B cell (primary cell): ENCODE measurements at regions not wholly inside any gene's neighbourhood (a gene's known extent, or its start where the extent isn't known, plus 50 kb on each side); places are given as distances from the start of the nearest gene placed in this dataset.
"Not testable (repeated sequence)": the region's sequence is repeated elsewhere in the genome, so short reads cannot be mapped to it uniquely, and the experiment has no call there.

Source experiments
- ATAC-seq: fragments of 200-7000 bp; cut with Tn5 transposase; one replicate; pipeline ENCODE4 v1.10.0; 2021; ENCODE audit warnings: low read depth, mild to moderate bottlenecking, moderate number of reproducible peaks, moderate library complexity
- CTCF ChIA-PET: fragments of 350-600 bp; sonication (Branson Sonifier 250); formaldehyde crosslinking; loops from one replicate; lab custom pipeline; 2021; ENCODE audit warnings: antibody characterized with exemption, inconsistent platforms; lab: Charles Lee
- POLR2A ChIA-PET: fragments of 350-600 bp; sonication (Branson Sonifier 250); formaldehyde crosslinking; loops from one replicate; lab custom pipeline; 2021; ENCODE audit warnings: antibody characterized with exemption; lab: Charles Lee
- DNase-seq: peaks from one replicate; pipeline ENCODE4 v3.0.0; 2013
- H2AFZ ChIP-seq: 2 replicates; pipeline ENCODE4 v1.6.1; 2012; ENCODE audit warnings: mild to moderate bottlenecking, low read depth, low read length; ENCODE audit not compliant: insufficient read depth, poor library complexity, severe bottlenecking
- H3K27ac ChIP-seq, 2 donors: 1 replicate in 1 of 2; 2 replicates in 1 of 2; pipeline ENCODE4 v1.5.1; 2012 to 2013; ENCODE audit warnings: low read length in 2 of 2, mild to moderate bottlenecking in 2 of 2, moderate library complexity in 1 of 2
- H3K27me3 ChIP-seq, 4 experiments: fragments of 200-600 bp in 1 of 4; sonication (generic) in 1 of 4; replicated peaks in 1 of 4; 1 replicate in 2 of 4; 2 replicates in 2 of 4; pipeline versions ENCODE4 v1.6.1 to v1.7.0; 2013 to 2016; ENCODE audit warnings: low read length in 3 of 4, mild to moderate bottlenecking in 2 of 4, mixed read lengths in 1 of 4, moderate library complexity in 1 of 4; ENCODE audit not compliant: insufficient read depth in 4 of 4, control insufficient read depth in 3 of 4; ENCODE audit errors: control extremely low read depth in 1 of 4
- H3K36me3 ChIP-seq, 2 experiments: replicated peaks in 1 of 2; 1 replicate in 1 of 2; 2 replicates in 1 of 2; pipeline versions ENCODE4 v1.6.1 to v1.7.1; 2013; ENCODE audit warnings: low read length in 1 of 2; ENCODE audit not compliant: insufficient read depth in 2 of 2, control insufficient read depth in 1 of 2; ENCODE audit errors: control extremely low read depth in 1 of 2, extremely low read depth in 1 of 2
- H3K4me1 ChIP-seq, 2 donors: fragments of 200-600 bp in 1 of 2; sonication (generic) in 1 of 2; 1 replicate in 1 of 2; 2 replicates in 1 of 2; pipeline versions ENCODE4 v1.5.1 to v1.6.1; 2013 to 2017; ENCODE audit warnings: low read length in 2 of 2; ENCODE audit not compliant: control insufficient read depth in 2 of 2, insufficient read depth in 2 of 2
- H3K4me2 ChIP-seq: replicated peaks from 2 replicates; pipeline ENCODE3; 2012; ENCODE audit warnings: mild to moderate bottlenecking, low read depth, low read length; ENCODE audit not compliant: poor library complexity, severe bottlenecking
- H3K4me3 ChIP-seq, 5 experiments: fragments of 200-600 bp in 1 of 5; sonication (generic) in 1 of 5; 1 replicate in 3 of 5; 2 replicates in 2 of 5; pipeline versions ENCODE4 v1.5.1 to v1.7.0; 2011 to 2016; ENCODE audit warnings: low read length in 4 of 5, mild to moderate bottlenecking in 4 of 5, low read depth in 2 of 5, control low read depth in 1 of 5, moderate library complexity in 1 of 5; ENCODE audit not compliant: insufficient read depth in 1 of 5; ENCODE audit errors: control extremely low read depth in 1 of 5, extremely low read depth in 1 of 5
- H3K79me2 ChIP-seq: fragments of 200-600 bp; sonication (generic); one replicate; pipeline ENCODE4 v1.6.0; 2016; ENCODE audit warnings: low read length; ENCODE audit not compliant: control insufficient read depth, insufficient read depth
- H3K9ac ChIP-seq: fragments of 200-600 bp; sonication (generic); 2 replicates; pipeline ENCODE4 v1.6.1; 2017; ENCODE audit warnings: mild to moderate bottlenecking, low read length, moderate library complexity
- H3K9me3 ChIP-seq, 3 donors: one replicate each; pipeline versions ENCODE4 v1.6.1 to v1.7.1; 2013; ENCODE audit warnings: low read length in 2 of 3; ENCODE audit not compliant: control insufficient read depth in 2 of 3, insufficient read depth in 1 of 3; ENCODE audit errors: control extremely low read depth in 1 of 3
- H4K20me1 ChIP-seq: 2 replicates; pipeline ENCODE4 v1.6.0; 2012; ENCODE audit warnings: mild to moderate bottlenecking, low read length; ENCODE audit not compliant: insufficient read depth, control insufficient read depth, poor library complexity, severe bottlenecking
- H3K27ac Mint-ChIP-seq: one replicate; pipeline ENCODE4 v1.8.0; 2021; ENCODE audit warnings: mixed read lengths
- H3K27me3 Mint-ChIP-seq: one replicate; pipeline ENCODE4 v1.8.0; 2021; ENCODE audit warnings: mixed read lengths
- H3K4me1 Mint-ChIP-seq: one replicate; pipeline ENCODE4 v1.8.0; 2021; ENCODE audit warnings: mixed read lengths
- H3K4me3 Mint-ChIP-seq: one replicate; pipeline ENCODE4 v1.8.0; 2021; ENCODE audit warnings: mixed read lengths
- H3K9me3 Mint-ChIP-seq: one replicate; pipeline ENCODE4 v1.8.0; 2022; ENCODE audit warnings: mixed read lengths; ENCODE audit not compliant: insufficient read depth
- EZH2 ChIP-seq: IDR thresholded peaks from 2 replicates; pipeline ENCODE4 v1.6.1; 2012; ENCODE audit warnings: borderline replicate concordance, low read depth, mild to moderate bottlenecking, moderate library complexity, low read length; ENCODE audit not compliant: insufficient read depth, poor library complexity, severe bottlenecking
- WGBS: methylation state at CpG from one replicate; pipeline ENCODE4 v1.1.5; 2013; ENCODE audit warnings: missing lambda C conversion rate; ENCODE audit not compliant: insufficient coverage; 5-methylcytosine and 5-hydroxymethylcytosine counted together
- intact Hi-C: fragments of 100-400 bp; cut with micrococcal nuclease; formaldehyde crosslinking; loops from one replicate; pipeline ENCODE4 v1.10.0; 2022
- TF ChIP-seq, protein P1 (sequence below): fragments of 200-600 bp; IDR thresholded peaks from one replicate; pipeline ENCODE4 v1.8.0; 2022; ENCODE audit warnings: antibody characterized with exemption, mild to moderate bottlenecking

DNA sequence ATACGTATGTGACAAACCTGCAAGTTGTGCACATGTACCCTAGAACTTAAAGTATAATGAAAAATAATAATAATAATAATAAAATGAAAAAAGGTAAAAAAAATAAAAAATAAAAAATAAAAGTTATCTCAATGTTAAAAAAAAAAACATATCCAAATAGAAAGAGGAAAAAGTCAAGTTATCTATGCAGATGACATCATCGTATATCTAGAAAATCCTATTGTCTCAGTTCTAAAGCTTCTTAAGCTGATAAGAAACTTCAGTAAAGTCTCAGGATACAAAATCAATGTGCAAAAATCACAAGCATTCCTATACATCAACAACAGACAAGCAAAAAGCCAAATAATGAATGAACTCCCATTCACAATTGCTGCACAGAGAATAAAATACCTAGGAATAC lies 466.6 kb upstream of the PHF14 start:
- CTCF ChIA-PET: no interaction called here
- POLR2A ChIA-PET: no interaction called here
- TF ChIP-seq, protein P1, sequence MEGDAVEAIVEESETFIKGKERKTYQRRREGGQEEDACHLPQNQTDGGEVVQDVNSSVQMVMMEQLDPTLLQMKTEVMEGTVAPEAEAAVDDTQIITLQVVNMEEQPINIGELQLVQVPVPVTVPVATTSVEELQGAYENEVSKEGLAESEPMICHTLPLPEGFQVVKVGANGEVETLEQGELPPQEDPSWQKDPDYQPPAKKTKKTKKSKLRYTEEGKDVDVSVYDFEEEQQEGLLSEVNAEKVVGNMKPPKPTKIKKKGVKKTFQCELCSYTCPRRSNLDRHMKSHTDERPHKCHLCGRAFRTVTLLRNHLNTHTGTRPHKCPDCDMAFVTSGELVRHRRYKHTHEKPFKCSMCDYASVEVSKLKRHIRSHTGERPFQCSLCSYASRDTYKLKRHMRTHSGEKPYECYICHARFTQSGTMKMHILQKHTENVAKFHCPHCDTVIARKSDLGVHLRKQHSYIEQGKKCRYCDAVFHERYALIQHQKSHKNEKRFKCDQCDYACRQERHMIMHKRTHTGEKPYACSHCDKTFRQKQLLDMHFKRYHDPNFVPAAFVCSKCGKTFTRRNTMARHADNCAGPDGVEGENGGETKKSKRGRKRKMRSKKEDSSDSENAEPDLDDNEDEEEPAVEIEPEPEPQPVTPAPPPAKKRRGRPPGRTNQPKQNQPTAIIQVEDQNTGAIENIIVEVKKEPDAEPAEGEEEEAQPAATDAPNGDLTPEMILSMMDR: no peak
- no peak for TF ChIP-seq EZH2
- Histone ChIP-seq H4K20me1 (no peaks in the 10 kb centered on the region), H3K9me3 (no peaks in the 10 kb centered on the region), H3K79me2 (no peaks in the 10 kb centered on the region), H3K36me3 (no peaks in the 10 kb centered on the region), H3K27me3 (no peaks in the 10 kb centered on the region), H3K4me3 (no peak overlapping the region), H3K4me1 (no peaks in the 10 kb centered on the region), H3K4me2 (no peak overlapping the region), H3K9ac (no peak overlapping the region), H3K27ac (no peak overlapping the region), H2AFZ (no peak overlapping the region)
- Mint-ChIP-seq H3K9me3 (peaks cover 16% of the 10 kb centered on the region), H3K4me3 (no peak overlapping the region), H3K27ac (no peak overlapping the region), H3K4me1 (no peaks in the 10 kb centered on the region), H3K27me3 (no peaks in the 10 kb centered on the region)
- WGBS: no CpG with 5 or more reads among the region's 2 CpGs
- DNase-seq (no peak), ATAC-seq (no peak)
- intact Hi-C loops: no loop called here

DNA sequence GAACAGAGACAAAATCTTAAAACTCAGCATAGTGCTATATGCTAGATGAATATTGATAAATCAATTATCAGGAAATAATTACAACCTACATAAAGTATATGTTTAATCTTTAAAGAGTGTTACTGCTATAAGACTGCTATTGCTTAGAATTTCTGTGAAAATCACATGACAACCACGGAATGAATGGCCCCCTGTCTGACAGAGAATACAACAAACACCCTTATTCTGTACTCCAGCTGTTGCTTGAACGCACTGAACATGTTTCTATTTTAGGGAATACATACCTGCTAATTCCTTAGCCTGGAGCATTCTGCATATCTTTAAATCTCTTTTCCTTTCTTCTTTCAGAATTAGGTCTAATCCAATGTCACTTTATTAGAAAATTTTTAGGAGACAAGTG lies 452.4 kb upstream of the PHF14 start:
- H3K79me2 ChIP-seq: no peaks in the 10 kb centered on the region
- no peak for ATAC-seq
- no peaks in the 10 kb centered on the region for H4K20me1 ChIP-seq
- 76% methylated on average over 2 of the region's 2 CpGs for WGBS
- Mint-ChIP-seq H3K27me3 (no peaks in the 10 kb centered on the region), H3K4me3 (no peak overlapping the region), H3K27ac (no peak overlapping the region), H3K4me1 (no peaks in the 10 kb centered on the region), H3K9me3 (no peaks in the 10 kb centered on the region)
- H3K9ac ChIP-seq: no peak overlapping the region
- no peak overlapping the region for H3K4me3 ChIP-seq
- CTCF ChIA-PET: no interaction called here
- H3K27ac ChIP-seq: no peak overlapping the region
- intact Hi-C loops: no loop called here
- POLR2A ChIA-PET: no interaction called here
- no peaks in the 10 kb centered on the region for H3K4me1 ChIP-seq
- H3K27me3 ChIP-seq: no peaks in the 10 kb centered on the region
- TF ChIP-seq, protein P1: no peak
- H2AFZ ChIP-seq: no peak overlapping the region
- H3K9me3 ChIP-seq: no peaks in the 10 kb centered on the region
- H3K36me3 ChIP-seq: no peaks in the 10 kb centered on the region
- DNase-seq: no peak
- H3K4me2 ChIP-seq: no peak overlapping the region

DNA sequence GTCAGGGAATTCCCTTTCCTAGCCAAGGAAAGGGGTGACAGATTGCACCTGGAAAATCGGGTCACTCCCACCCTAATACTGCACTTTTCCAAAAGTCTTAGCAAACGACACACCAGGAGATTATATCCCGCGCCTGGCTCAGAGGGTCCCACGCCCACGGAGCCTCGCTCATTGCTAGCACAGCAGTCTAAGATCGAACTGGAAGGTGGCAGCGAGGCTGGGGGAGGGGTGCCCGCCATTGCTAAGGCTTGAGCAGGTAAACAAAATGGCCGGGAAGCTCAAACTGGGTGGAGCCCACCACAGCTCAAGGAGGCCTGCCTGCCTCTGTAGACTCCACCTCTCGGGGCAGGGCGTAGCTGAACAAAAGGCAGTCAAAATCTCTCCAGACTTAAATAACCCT lies 440.2 kb upstream of the PHF14 start:
- H3K36me3 ChIP-seq, POLR2A ChIA-PET, H3K9ac ChIP-seq, H3K27ac Mint-ChIP-seq, H3K4me3 ChIP-seq, CTCF ChIA-PET, H3K27me3 ChIP-seq, ATAC-seq, intact Hi-C loops, H3K4me1 ChIP-seq, H3K27me3 Mint-ChIP-seq, H4K20me1 ChIP-seq, H2AFZ ChIP-seq, DNase-seq, H3K9me3 ChIP-seq, H3K4me1 Mint-ChIP-seq, H3K9me3 Mint-ChIP-seq, H3K4me2 ChIP-seq, H3K4me3 Mint-ChIP-seq, H3K27ac ChIP-seq, H3K79me2 ChIP-seq: not testable (repeated sequence)
- 81% methylated on average over 7 of the region's 13 CpGs for WGBS
